HEK293 (cell line): ENCODE measurements at regions not wholly inside any gene's neighbourhood (a gene's known extent, or its start where the extent isn't known, plus 50 kb on each side); places are given as distances from the start of the nearest gene placed in this dataset.

Source experiments
- SP2 ChIP-seq: fragments of 450-650 bp; formaldehyde crosslinking; IDR thresholded peaks from 2 replicates; pipeline ENCODE4 v1.5.1; 2016; ENCODE audit warnings: missing biosample characterization, missing genetic modification characterization
- ZFHX2 ChIP-seq: fragments of 450-650 bp; formaldehyde crosslinking; conservative IDR thresholded peaks from 2 replicates; pipeline ENCODE4 v1.5.1; 2016; ENCODE audit warnings: missing biosample characterization, missing genetic modification characterization
- ZFP41 ChIP-seq: fragments of 450-650 bp; formaldehyde crosslinking; IDR thresholded peaks from 2 replicates; pipeline ENCODE4 v1.5.1; 2016; ENCODE audit warnings: missing biosample characterization, missing genetic modification characterization, borderline replicate concordance
- ZNF16 ChIP-seq: fragments of 450-650 bp; formaldehyde crosslinking; IDR thresholded peaks from 2 replicates; pipeline ENCODE4 v1.5.1; 2016; ENCODE audit warnings: low read depth, missing biosample characterization, missing genetic modification characterization
- ZNF169 ChIP-seq: fragments of 450-650 bp; formaldehyde crosslinking; IDR thresholded peaks from 2 replicates; pipeline ENCODE4 v1.5.1; 2016; ENCODE audit warnings: missing biosample characterization, missing genetic modification characterization
- ZNF48 ChIP-seq: fragments of 450-650 bp; formaldehyde crosslinking; IDR thresholded peaks from 2 replicates; pipeline ENCODE4 v1.5.1; 2016; ENCODE audit warnings: missing biosample characterization, missing genetic modification characterization
- ZNF561 ChIP-seq: fragments of 450-650 bp; IDR thresholded peaks from 2 replicates; pipeline ENCODE4 v1.5.1; 2018; ENCODE audit warnings: missing biosample characterization, missing genetic modification characterization, borderline replicate concordance
- ZNF654 ChIP-seq: fragments of 450-650 bp; formaldehyde crosslinking; IDR thresholded peaks from 2 replicates; pipeline ENCODE4 v1.5.1; 2016; ENCODE audit warnings: low read depth, missing biosample characterization, missing genetic modification characterization
- TF ChIP-seq, protein P1 (sequence below): fragments of 450-650 bp; formaldehyde crosslinking; IDR thresholded peaks from 2 replicates; pipeline ENCODE4 v1.5.1; 2016; ENCODE audit warnings: missing biosample characterization, missing genetic modification characterization
- TF ChIP-seq, protein P2 (sequence below): fragments of 450-650 bp; formaldehyde crosslinking; IDR thresholded peaks from 2 replicates; pipeline ENCODE4 v1.5.1; 2016; ENCODE audit warnings: missing biosample characterization, missing genetic modification characterization, low read depth
- TF ChIP-seq, protein P3 (sequence below): fragments of 450-650 bp; formaldehyde crosslinking; IDR thresholded peaks from 2 replicates; pipeline ENCODE4 v1.5.1; 2016; ENCODE audit warnings: missing biosample characterization, missing genetic modification characterization

DNA sequence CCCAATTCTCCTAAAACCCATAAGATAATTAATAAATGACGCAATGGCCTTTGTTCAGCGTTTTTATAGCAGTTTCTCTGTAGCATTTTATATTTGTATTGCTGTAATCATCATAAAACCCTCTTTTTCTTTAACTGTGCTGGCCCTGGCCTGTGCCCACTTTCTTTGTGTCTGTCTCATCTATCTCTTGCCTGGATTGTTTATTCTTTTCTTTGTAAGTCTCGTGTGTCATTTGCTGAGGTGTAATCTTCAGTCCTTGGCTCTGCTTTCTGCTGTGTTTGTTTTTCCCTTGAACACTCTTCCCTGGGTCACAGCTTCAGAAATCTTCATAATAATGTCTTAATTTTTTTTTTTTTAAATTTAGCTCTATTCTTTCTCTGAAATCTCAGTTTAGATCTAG is 525.8 kb upstream of the LINC00305 start:
- no peak for TF ChIP-seq ZFHX2 (tag by site-specific recombination)
- TF ChIP-seq ZFP41 (tag by site-specific recombination) = no peak
- TF ChIP-seq, protein P1, sequence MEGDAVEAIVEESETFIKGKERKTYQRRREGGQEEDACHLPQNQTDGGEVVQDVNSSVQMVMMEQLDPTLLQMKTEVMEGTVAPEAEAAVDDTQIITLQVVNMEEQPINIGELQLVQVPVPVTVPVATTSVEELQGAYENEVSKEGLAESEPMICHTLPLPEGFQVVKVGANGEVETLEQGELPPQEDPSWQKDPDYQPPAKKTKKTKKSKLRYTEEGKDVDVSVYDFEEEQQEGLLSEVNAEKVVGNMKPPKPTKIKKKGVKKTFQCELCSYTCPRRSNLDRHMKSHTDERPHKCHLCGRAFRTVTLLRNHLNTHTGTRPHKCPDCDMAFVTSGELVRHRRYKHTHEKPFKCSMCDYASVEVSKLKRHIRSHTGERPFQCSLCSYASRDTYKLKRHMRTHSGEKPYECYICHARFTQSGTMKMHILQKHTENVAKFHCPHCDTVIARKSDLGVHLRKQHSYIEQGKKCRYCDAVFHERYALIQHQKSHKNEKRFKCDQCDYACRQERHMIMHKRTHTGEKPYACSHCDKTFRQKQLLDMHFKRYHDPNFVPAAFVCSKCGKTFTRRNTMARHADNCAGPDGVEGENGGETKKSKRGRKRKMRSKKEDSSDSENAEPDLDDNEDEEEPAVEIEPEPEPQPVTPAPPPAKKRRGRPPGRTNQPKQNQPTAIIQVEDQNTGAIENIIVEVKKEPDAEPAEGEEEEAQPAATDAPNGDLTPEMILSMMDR (tag by site-specific recombination) = no peak
- no peak for TF ChIP-seq ZNF16
- TF ChIP-seq SP2 = no peak
- TF ChIP-seq ZNF561 (tag by site-specific recombination) = no peak
- TF ChIP-seq ZNF48 = no peak
- TF ChIP-seq, protein P2, sequence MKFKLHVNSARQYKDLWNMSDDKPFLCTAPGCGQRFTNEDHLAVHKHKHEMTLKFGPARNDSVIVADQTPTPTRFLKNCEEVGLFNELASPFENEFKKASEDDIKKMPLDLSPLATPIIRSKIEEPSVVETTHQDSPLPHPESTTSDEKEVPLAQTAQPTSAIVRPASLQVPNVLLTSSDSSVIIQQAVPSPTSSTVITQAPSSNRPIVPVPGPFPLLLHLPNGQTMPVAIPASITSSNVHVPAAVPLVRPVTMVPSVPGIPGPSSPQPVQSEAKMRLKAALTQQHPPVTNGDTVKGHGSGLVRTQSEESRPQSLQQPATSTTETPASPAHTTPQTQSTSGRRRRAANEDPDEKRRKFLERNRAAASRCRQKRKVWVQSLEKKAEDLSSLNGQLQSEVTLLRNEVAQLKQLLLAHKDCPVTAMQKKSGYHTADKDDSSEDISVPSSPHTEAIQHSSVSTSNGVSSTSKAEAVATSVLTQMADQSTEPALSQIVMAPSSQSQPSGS = no peak
- TF ChIP-seq ZNF654 = no peak
- TF ChIP-seq, protein P3, sequence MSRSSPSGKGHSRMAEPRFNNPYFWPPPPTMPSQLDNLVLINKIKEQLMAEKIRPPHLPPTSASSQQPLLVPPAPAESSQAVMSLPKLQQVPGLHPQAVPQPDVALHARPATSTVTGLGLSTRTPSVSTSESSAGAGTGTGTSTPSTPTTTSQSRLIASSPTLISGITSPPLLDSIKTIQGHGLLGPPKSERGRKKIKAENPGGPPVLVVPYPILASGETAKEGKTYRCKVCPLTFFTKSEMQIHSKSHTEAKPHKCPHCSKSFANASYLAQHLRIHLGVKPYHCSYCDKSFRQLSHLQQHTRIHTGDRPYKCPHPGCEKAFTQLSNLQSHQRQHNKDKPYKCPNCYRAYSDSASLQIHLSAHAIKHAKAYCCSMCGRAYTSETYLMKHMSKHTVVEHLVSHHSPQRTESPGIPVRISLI = no peak
- no peak for TF ChIP-seq ZNF169
